ENCODE measurements at regions not wholly inside any gene's neighbourhood (a gene's known extent, or its start where the extent isn't known, plus 50 kb on each side); places are given as distances from the start of the nearest gene placed in this dataset.

GRCh38 chr16:77663711-77664110 lies 58.6 kb upstream of the NUDT7 start:
- no peak for DNase-seq

- DNase-seq, result no peak
These were observed 55.5 kb upstream of the NUDT7 start for GRCh38 chr16:77666771-77667170.

- peak; percentile 42 for DNase-seq
These were observed 54.1 kb upstream of the NUDT7 start for GRCh38 chr16:77668201-77668600.

- DNase-seq, result no peak
These were observed 53.3 kb upstream of the NUDT7 start for GRCh38 chr16:77669057-77669456.

Data from renal pelvis (tissue), 1 donor.